ENCODE measurements at regions not wholly inside any gene's neighbourhood (a gene's known extent, or its start where the extent isn't known, plus 50 kb on each side); places are given as distances from the start of the nearest gene placed in this dataset.

DNA sequence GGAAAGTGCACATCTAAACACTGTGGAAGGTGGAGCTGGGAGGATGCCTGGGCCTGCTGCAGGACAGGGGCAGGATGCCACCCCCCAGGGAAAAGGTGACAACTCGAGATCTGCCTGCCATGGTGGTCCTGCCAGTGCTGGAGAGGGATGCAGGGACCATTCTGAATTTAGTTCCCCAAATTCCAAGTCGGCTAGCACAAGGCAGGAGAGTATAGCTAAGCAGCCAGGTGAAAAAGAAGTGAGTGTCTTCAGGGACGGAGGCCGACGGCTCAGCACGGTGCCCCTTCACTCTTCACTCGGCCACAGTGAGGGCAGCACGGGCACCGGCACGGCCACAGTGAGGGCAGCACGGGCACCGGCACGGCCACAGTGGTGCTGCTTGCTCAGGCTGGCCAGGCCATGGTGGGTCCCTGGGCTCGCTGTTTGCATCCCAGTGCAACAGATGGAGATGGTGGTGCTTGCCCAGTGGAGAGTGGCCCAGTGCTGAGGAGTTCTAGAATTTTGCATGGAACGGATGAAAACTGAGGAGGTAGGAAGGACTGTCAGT is 161.3 kb upstream of the SHH start:
- Histone ChIP-seq H3K36me3 (no peaks in the 10 kb centered on the region), H3K27me3 (ENCODE audit: insufficient read depth, low read depth, severe bottlenecking) (peaks cover 93% of the 10 kb centered on the region), H3K4me3 (ENCODE audit: low read depth, low read length) (no peak overlapping the region), H3K9me3 (ENCODE audit: severe bottlenecking) (no peaks in the 10 kb centered on the region), H3K27ac (no peak overlapping the region)
- no peak for DNase-seq
- no peak for TF ChIP-seq CTCF (IDR thresholded peaks at IDR 0.05; ENCODE audit: low read depth, low read length)

GRCh38 chr7:155972651-155973390 is 160.6 kb upstream of the SHH start:
- Histone ChIP-seq H3K36me3 (no peaks in the 10 kb centered on the region), H3K9me3 (ENCODE audit: severe bottlenecking) (no peaks in the 10 kb centered on the region), H3K4me3 (ENCODE audit: low read depth, low read length) (no peak overlapping the region), H3K27me3 (ENCODE audit: insufficient read depth, low read depth, severe bottlenecking) (peaks cover 88% of the 10 kb centered on the region), H3K27ac (no peak overlapping the region)
- TF ChIP-seq CTCF (IDR thresholded peaks at IDR 0.05; ENCODE audit: low read depth, low read length), result no peak
- DNase-seq, result no peak

DNA sequence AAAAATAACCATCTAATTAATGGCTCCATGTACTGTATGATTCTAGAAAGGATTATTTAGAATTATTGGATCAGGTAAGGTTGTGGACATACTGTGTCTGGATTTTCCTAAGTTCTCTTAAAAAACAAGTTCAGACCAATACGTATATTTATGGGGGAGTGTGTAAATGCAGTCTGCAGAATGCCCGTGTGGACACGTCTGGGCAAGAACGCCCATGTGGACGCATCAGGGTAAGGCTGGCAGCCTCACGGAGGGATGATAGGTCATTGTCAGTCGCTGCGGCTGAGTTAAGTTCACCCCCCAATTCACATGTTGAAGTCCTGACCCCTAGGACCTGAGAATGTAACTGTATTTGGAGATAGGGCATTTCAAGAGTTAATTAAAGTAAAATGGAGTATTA is 160.0 kb upstream of the SHH start:
- H3K27me3 ChIP-seq (ENCODE audit: insufficient read depth, low read depth, severe bottlenecking), result peaks cover 85% of the 10 kb centered on the region
- no peak for DNase-seq

DNA sequence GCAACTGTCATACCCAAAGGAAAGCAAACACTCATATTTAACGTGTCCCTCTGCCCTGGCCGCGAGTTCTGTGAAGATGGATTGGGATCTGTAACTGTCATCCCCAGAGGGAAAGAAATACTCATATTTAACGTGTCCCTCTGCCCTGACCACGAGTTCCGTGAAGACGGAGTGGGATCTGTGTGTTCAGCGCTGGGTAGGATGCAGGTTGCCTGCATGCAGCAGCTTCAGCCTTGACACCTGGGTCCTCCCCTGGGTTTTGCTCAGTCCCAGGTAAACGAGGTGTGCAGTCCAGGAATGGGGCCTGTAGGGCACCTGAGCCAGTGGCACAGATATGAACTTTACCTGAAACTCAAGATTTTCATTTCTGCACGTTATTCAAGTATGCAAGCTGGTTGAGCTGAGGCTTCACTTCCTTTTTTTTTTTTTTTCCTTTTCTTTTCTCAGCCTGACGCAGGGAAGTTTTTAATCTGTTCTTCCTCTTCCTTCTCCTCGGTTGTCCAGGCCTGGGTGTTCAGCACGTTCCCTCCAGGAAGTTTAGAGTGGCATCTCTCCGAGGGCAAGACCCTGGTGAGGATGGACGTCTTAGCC is 159.0 kb upstream of the SHH start:
- Histone ChIP-seq H3K27me3 (ENCODE audit: insufficient read depth, low read depth, severe bottlenecking) (peaks cover 86% of the 10 kb centered on the region), H3K4me3 (ENCODE audit: low read depth, low read length) (no peak overlapping the region), H3K36me3 (no peaks in the 10 kb centered on the region), H3K9me3 (ENCODE audit: severe bottlenecking) (no peaks in the 10 kb centered on the region), H3K27ac (no peak overlapping the region)
- TF ChIP-seq CTCF (IDR thresholded peaks at IDR 0.05; ENCODE audit: low read depth, low read length), result no peak
- DNase-seq, result no peak

More for the DNA sequence above, 160.0 kb upstream of the SHH start:
- Histone ChIP-seq H3K36me3 (no peaks in the 10 kb centered on the region), H3K27ac (no peak overlapping the region), H3K9me3 (ENCODE audit: severe bottlenecking) (no peaks in the 10 kb centered on the region), H3K4me3 (ENCODE audit: low read depth, low read length) (no peak overlapping the region)
- no peak for TF ChIP-seq CTCF (IDR thresholded peaks at IDR 0.05; ENCODE audit: low read depth, low read length)

DNA sequence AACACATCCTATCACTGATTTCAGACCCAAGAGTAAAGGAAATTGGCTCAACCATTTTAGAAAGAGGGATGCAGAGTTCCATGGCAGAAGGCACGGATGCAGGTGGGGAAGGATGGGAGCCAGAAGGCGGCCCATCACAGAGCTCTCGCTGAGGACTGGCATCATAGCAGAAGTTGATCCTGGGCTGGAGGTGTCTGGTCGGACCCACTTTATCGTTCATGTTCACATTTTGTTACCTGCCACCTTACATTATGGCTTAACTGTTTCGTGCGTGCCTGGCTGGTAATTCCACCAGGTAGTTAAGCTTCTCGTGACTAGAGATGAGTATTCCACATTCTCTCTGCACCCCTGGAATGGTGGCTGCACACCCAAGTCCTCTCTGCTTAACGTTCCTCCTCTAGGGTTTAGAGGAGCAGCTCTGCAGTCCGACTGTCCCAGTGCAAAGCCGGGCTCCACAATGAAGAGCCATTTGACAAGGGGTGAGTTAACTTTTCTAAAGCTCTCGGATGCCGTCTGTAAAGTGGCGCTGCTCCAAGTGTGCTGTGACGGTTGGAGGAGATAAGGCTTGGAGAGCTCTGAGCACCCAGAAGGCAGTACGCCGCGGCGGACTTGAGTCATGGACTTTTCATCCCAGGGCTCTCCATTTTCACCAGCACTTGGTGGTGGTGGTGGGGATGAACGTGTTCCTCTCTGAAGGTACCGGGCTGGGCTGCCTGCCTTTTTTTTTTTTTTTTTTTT is 157.1 kb upstream of the SHH start:
- TF ChIP-seq CTCF (IDR thresholded peaks at IDR 0.05; ENCODE audit: low read depth, low read length), result no peak
- Histone ChIP-seq H3K27me3 (ENCODE audit: insufficient read depth, low read depth, severe bottlenecking) (peaks cover 86% of the 10 kb centered on the region), H3K4me3 (ENCODE audit: low read depth, low read length) (no peak overlapping the region), H3K36me3 (no peaks in the 10 kb centered on the region), H3K27ac (no peak overlapping the region), H3K9me3 (ENCODE audit: severe bottlenecking) (peaks cover 3% of the 10 kb centered on the region)
- DNase-seq, result no peak
